Neural progenitor cell (in vitro differentiated cells): ENCODE measurements at regions not wholly inside any gene's neighbourhood (a gene's known extent, or its start where the extent isn't known, plus 50 kb on each side); places are given as distances from the start of the nearest gene placed in this dataset.

Source experiments
- DNase-seq: peaks from one replicate; pipeline ENCODE4 v3.0.0-alpha.2; 2016; ENCODE audit warnings: low spot score
- H2AFZ ChIP-seq: fragments of 200-600 bp; sonication (generic); replicated peaks from 2 replicates; pipeline ENCODE4 v1.6.1; 2016; ENCODE audit warnings: antibody characterized with exemption
- H3F3A ChIP-seq: fragments of 200-600 bp; sonication (generic); 2 replicates; pipeline ENCODE4 v1.6.1; 2016; ENCODE audit warnings: antibody characterized with exemption, low read depth
- H3K27ac ChIP-seq: fragments of 200-600 bp; sonication (generic); 2 replicates; pipeline ENCODE4 v1.5.1; 2016; ENCODE audit warnings: mild to moderate bottlenecking
- H3K27me3 ChIP-seq: fragments of 200-600 bp; sonication (generic); 2 replicates; pipeline ENCODE4 v1.6.1; 2016; ENCODE audit warnings: mild to moderate bottlenecking, moderate library complexity
- H3K36me3 ChIP-seq: fragments of 200-600 bp; sonication (generic); 2 replicates; pipeline ENCODE4 v1.5.1; 2016
- H3K4me1 ChIP-seq: fragments of 200-600 bp; sonication (generic); 2 replicates; pipeline ENCODE4 v1.6.1; 2016; ENCODE audit warnings: mixed run types
- H3K4me2 ChIP-seq: fragments of 200-600 bp; sonication (generic); 2 replicates; pipeline ENCODE4 v1.6.1; 2016
- H3K4me3 ChIP-seq: fragments of 200-600 bp; sonication (generic); 2 replicates; pipeline ENCODE4 v1.5.1; 2016
- H3K79me2 ChIP-seq: fragments of 200-600 bp; sonication (generic); 2 replicates; pipeline ENCODE4 v1.6.1; 2016; ENCODE audit warnings: low read depth
- H3K9ac ChIP-seq: fragments of 200-600 bp; sonication (generic); 2 replicates; pipeline ENCODE4 v1.6.1; 2016
- H3K9me3 ChIP-seq: fragments of 200-600 bp; sonication (generic); 2 replicates; pipeline ENCODE4 v1.5.1; 2016; ENCODE audit warnings: low read depth
- H4K20me1 ChIP-seq: fragments of 200-600 bp; sonication (generic); 2 replicates; pipeline ENCODE4 v1.6.1; 2016; ENCODE audit warnings: low read depth
- H3K27ac Mint-ChIP-seq: 3 replicates; pipeline ENCODE4 v1.8.0; 2021; ENCODE audit warnings: mixed read lengths
- H3K27me3 Mint-ChIP-seq: 2 replicates; pipeline ENCODE4 v1.8.0; 2022; ENCODE audit warnings: low read depth, mild to moderate bottlenecking, inconsistent platforms, moderate library complexity, mixed read lengths; ENCODE audit not compliant: insufficient read depth
- H3K36me3 Mint-ChIP-seq: 3 replicates; pipeline ENCODE4 v1.8.0; 2021; ENCODE audit warnings: mixed read lengths
- H3K4me1 Mint-ChIP-seq: 3 replicates; pipeline ENCODE4 v1.8.0; 2021; ENCODE audit warnings: mixed read lengths
- H3K4me3 Mint-ChIP-seq: 3 replicates; pipeline ENCODE4 v1.8.0; 2021; ENCODE audit warnings: mild to moderate bottlenecking, moderate library complexity, mixed read lengths
- H3K9me3 Mint-ChIP-seq: 3 replicates; pipeline ENCODE4 v1.8.0; 2020; ENCODE audit warnings: mixed read lengths
- EZH2 ChIP-seq: fragments of 200-600 bp; sonication (generic); IDR thresholded peaks from 2 replicates; pipeline ENCODE4 v1.6.1; 2017; ENCODE audit warnings: antibody characterized with exemption, mild to moderate bottlenecking, moderate library complexity
- EZH2phosphoT487 ChIP-seq: fragments of 200-600 bp; sonication (generic); IDR thresholded peaks from 2 replicates; pipeline ENCODE4 v1.6.1; 2017; ENCODE audit warnings: antibody characterized with exemption
- TF ChIP-seq, protein P1 (sequence below): fragments of 200-600 bp; sonication (generic); IDR thresholded peaks from 2 replicates; pipeline ENCODE4 v1.5.1; 2017; ENCODE audit warnings: antibody characterized with exemption, mild to moderate bottlenecking

DNA sequence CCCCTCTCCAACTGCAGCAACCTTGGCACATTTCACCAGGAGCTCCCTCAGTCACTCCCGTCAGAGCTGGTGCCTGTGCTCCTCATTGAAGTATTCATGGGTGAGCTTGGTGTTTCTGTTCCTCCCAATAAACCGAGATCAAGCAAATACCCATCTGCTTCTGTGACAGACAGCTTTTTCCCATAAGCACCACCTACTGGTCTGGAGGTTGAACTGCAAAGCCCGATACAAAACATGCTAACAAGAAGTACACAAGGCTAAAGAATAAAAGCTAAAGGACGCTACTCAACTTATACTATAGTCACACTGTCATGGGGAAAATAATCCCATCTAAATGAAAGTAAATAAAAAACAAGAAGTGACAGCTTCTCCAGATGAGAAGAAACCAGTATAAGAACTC lies 111.9 kb upstream of the C21orf91 start:
- no peaks in the 10 kb centered on the region for H3K36me3 ChIP-seq
- H3F3A ChIP-seq, result no peaks in the 10 kb centered on the region
- H3K4me2 ChIP-seq, result no peak overlapping the region
- H3K9me3 Mint-ChIP-seq, result peaks cover 5% of the 10 kb centered on the region
- no peak for DNase-seq
- H3K4me1 ChIP-seq, result peaks cover 17% of the 10 kb centered on the region
- H2AFZ ChIP-seq, result no peak overlapping the region
- no peaks in the 10 kb centered on the region for H3K27me3 Mint-ChIP-seq
- no peaks in the 10 kb centered on the region for H3K36me3 Mint-ChIP-seq
- no peaks in the 10 kb centered on the region for H3K27me3 ChIP-seq
- TF ChIP-seq, protein P1, sequence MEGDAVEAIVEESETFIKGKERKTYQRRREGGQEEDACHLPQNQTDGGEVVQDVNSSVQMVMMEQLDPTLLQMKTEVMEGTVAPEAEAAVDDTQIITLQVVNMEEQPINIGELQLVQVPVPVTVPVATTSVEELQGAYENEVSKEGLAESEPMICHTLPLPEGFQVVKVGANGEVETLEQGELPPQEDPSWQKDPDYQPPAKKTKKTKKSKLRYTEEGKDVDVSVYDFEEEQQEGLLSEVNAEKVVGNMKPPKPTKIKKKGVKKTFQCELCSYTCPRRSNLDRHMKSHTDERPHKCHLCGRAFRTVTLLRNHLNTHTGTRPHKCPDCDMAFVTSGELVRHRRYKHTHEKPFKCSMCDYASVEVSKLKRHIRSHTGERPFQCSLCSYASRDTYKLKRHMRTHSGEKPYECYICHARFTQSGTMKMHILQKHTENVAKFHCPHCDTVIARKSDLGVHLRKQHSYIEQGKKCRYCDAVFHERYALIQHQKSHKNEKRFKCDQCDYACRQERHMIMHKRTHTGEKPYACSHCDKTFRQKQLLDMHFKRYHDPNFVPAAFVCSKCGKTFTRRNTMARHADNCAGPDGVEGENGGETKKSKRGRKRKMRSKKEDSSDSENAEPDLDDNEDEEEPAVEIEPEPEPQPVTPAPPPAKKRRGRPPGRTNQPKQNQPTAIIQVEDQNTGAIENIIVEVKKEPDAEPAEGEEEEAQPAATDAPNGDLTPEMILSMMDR, result peak; percentile 35
- TF ChIP-seq EZH2, result no peak
- peaks cover 8% of the 10 kb centered on the region for H3K4me1 Mint-ChIP-seq
- no peak overlapping the region for H3K4me3 ChIP-seq
- no peaks in the 10 kb centered on the region for H3K9me3 ChIP-seq
- H3K27ac Mint-ChIP-seq, result no peak overlapping the region
- no peak overlapping the region for H3K9ac ChIP-seq
- no peak overlapping the region for H3K4me3 Mint-ChIP-seq
- H4K20me1 ChIP-seq, result no peaks in the 10 kb centered on the region
- no peaks in the 10 kb centered on the region for H3K79me2 ChIP-seq
- no peak overlapping the region for H3K27ac ChIP-seq

DNA sequence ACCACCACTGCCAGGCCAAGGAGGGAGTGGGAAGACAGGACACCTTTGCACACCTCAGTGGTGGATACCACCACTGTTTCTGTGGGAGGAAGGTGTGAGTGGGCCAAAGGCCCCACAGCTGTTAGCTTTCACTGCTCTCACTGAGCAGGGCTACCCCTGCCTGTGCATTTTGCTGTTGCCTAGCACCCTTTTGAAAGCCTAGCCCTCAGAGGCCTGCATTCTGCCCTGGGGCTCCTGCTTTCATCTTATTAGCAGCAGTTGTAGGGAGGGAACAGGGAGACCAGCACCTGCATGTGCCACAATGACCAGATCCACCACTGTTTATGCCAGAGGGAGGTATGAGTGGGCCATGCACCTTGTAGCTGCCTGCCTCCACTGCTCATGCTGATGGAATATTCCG lies 110.9 kb upstream of the C21orf91 start:
- H3K36me3 Mint-ChIP-seq, result no peaks in the 10 kb centered on the region
- H3K4me1 Mint-ChIP-seq, result peaks cover 8% of the 10 kb centered on the region
- H3K27me3 ChIP-seq, result no peaks in the 10 kb centered on the region
- no peak overlapping the region for H3K27ac Mint-ChIP-seq
- H3K9me3 ChIP-seq, result no peaks in the 10 kb centered on the region
- H3K27ac ChIP-seq, result no peak overlapping the region
- H3K9ac ChIP-seq, result no peak overlapping the region
- no peak overlapping the region for H3K4me3 Mint-ChIP-seq
- no peaks in the 10 kb centered on the region for H3K79me2 ChIP-seq
- no peak for TF ChIP-seq EZH2
- TF ChIP-seq EZH2phosphoT487, result no peak
- TF ChIP-seq, protein P1, result no peak
- H4K20me1 ChIP-seq, result no peaks in the 10 kb centered on the region
- peaks cover 17% of the 10 kb centered on the region for H3K4me1 ChIP-seq
- H3K27me3 Mint-ChIP-seq, result no peaks in the 10 kb centered on the region
- H2AFZ ChIP-seq, result peak overlapping the region; percentile 77
- H3K4me2 ChIP-seq, result peak overlapping the region; percentile 31
- DNase-seq, result peak; percentile 2
- no peaks in the 10 kb centered on the region for H3K36me3 ChIP-seq
- H3K4me3 ChIP-seq, result no peak overlapping the region
- H3F3A ChIP-seq, result no peaks in the 10 kb centered on the region
- peaks cover 5% of the 10 kb centered on the region for H3K9me3 Mint-ChIP-seq

DNA sequence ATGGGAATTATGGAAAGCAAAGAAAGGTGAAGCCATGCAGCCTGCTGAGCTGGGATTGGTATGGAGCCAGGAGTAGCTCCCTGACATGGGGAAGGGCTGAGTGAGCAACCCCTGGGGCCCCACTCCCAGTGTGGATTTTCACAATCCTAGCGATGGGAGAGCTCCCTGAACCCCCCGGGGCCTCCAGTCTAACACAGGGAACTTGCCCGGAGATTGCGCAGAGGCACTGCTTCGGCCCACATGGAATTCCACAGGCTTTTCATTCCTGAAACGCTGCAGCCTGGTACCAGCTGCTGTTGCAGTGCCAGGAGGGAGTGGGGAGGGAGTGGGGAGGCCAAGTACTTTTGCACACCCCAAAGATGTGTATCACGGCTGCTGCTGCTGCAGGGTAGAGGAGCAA lies 110.4 kb upstream of the C21orf91 start:
- H3K36me3 ChIP-seq, result no peaks in the 10 kb centered on the region

More for the DNA sequence above, 110.4 kb upstream of the C21orf91 start:
- no peak overlapping the region for H3K4me2 ChIP-seq
- TF ChIP-seq EZH2phosphoT487 (no peak), EZH2 (no peak)
- TF ChIP-seq, protein P1, result no peak
- Mint-ChIP-seq H3K27me3 (no peaks in the 10 kb centered on the region), H3K36me3 (no peaks in the 10 kb centered on the region), H3K27ac (no peak overlapping the region), H3K9me3 (peaks cover 5% of the 10 kb centered on the region), H3K4me3 (no peak overlapping the region), H3K4me1 (peaks cover 8% of the 10 kb centered on the region)
- no peaks in the 10 kb centered on the region for H3F3A ChIP-seq
- DNase-seq, result peak; percentile 11
- H3K27me3 ChIP-seq, result no peaks in the 10 kb centered on the region
- no peak overlapping the region for H3K27ac ChIP-seq
- no peaks in the 10 kb centered on the region for H4K20me1 ChIP-seq
- no peak overlapping the region for H3K4me3 ChIP-seq
- peak overlapping the region; percentile 77 for H2AFZ ChIP-seq
- no peaks in the 10 kb centered on the region for H3K9me3 ChIP-seq
- H3K9ac ChIP-seq, result no peak overlapping the region
- H3K79me2 ChIP-seq, result no peaks in the 10 kb centered on the region
- H3K4me1 ChIP-seq, result peaks cover 17% of the 10 kb centered on the region
